Stimulated activated CD8-positive, alpha-beta memory T cell treated with anti-CD3 and anti-CD28 coated beads, Interleukin-15, amount 100 ng/mL, for 1 hour (primary cell): ENCODE measurements at regions not wholly inside any gene's neighbourhood (a gene's known extent, or its start where the extent isn't known, plus 50 kb on each side); places are given as distances from the start of the nearest gene placed in this dataset.
A peak's percentile ranks its signal among the peaks of the same experiment; 100 is the strongest.
"Not testable (repeated sequence)": the region's sequence is repeated elsewhere in the genome, so short reads cannot be mapped to it uniquely, and the experiment has no call there.

Experiments used
- DNase-seq: peaks from one replicate; pipeline ENCODE4 v3.0.0-alpha.2; 2020; ENCODE audit warnings: low read depth

DNA sequence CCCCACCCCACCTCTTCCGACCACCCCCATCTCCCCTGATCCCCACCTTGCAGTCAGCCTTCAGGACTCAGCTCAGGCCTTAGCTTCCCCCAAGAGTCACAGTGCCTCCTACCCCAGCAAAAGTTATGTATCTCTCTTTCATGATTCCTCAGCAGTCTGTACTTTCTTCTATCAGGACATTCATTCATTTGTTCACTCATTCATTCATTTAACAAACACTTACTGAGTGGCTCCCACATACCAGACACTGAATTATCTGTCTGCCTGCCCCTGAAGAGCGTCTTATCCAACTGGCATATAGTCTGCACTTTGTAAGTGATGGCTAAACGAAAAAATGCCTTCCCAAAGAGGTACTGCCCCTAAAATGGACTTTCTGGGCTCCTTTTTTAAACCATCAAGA, 114.4 kb upstream of the SLC35F3 start:
- DNase-seq: no peak

DNA sequence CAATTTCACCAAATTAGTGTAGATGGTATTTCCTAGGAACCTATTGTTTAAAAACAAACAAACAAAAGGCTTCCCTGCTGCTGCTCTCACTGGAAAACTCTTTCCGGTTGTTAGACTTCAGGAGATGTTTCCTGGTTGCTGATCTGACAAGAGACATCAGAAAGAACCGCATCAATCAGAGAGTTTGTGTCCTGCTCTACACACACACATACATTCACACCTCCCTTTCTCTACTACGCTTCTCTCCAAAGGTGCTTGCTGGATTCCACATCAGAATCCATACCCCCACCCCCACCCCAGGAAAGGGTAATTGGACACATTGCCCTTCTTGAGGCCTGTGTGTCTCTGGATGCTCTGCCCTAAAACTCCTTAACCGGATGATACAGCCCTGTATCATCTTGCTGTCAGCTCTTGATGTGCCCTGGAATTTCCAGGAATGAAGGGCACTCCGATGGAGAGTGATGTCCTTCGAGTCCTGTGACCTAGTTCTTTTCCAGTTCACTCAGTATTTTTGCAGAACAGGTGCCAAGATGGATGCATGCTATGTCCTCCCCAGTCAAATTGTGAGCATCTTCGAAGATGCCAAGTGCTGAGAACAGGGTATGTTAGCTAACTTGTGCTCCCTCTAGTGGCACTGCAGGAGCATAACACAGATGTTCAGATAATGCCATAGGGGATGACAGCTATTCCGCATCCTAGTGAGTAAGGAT, 113.7 kb upstream of the SLC35F3 start:
- peak; percentile 2 for DNase-seq

DNA sequence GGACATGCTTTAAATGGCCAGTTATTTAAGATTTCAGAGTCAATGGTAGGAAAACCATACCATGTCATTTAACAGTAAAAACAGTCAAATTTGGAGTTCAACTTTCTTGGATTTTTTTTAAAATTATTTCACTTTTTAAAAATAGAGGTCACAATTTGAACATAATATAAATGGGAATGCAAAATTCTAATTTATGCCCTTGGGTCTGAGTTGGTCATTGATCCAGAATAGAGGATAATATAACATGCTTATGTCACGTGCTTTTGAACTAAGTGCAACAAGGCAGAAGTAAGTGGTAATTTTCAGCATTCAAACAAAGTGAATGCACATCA, 113.1 kb upstream of the SLC35F3 start:
- DNase-seq: no peak

DNA sequence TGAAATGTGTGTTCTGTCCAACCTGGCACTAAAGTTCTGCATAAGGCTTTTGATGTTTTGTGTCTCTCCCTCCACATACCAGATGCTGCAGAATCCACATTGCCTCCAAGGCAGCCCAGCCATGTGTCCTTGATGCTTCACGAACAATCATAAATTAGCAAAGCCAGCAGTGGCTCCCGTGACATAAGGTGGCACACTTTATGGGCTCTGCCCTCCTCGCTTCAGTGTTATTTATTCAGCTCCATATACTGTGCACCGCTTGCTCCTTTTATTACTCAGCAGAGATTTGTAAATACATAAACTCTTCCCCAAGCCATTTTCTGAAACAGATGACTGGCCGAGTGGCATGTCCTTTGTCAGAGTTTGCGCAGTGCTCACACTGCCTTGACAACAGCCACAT, 112.8 kb upstream of the SLC35F3 start:
- no peak for DNase-seq

DNA sequence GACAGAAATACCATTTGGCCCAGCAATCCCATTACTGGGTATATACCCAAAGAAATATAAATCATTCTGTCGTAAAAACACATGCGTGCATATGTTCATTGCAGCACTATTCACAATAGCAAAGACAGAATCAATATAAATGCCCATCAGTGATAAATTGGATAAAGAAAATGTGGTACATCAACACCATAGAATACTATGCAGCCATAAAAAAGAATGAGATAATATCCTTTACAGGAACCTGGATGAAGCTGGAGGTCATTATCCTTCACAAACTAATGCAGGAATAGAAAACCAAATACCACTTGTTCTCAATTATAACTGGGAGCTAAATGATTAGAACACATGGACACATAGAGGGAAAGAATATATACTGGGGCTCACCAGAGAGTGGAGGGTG, 109.6 kb upstream of the SLC35F3 start:
- no peak for DNase-seq

DNA sequence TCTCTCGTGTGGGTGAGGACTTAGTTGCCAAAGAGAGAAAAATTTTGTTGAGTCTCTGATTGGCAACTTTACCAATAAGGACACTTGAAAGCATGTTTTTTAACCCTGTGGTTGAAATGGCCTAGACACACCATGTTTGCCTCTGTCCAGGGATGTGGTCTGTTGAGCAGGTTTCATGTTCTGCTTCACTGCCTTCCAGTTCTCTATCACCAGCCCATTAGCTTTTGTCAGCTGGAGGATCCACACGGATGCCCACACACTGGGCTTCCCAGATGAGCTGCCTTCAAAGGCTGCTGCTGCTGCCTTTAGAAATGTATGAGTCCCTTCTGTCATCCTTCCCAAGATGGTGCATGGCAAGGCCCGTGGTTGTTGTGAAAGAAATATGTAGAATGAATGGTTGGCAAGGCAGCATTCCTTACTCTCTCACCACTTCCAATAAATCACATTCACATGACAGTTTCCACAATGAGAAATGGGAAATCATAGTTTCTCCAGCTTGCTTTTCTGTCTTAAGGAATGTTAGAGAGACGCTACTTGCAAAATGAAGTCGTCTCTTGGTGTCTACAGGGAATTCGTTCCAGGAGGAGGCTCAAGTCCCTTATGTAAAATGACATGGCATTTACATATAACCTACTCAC, 108.2 kb upstream of the SLC35F3 start:
- no peak for DNase-seq

DNA sequence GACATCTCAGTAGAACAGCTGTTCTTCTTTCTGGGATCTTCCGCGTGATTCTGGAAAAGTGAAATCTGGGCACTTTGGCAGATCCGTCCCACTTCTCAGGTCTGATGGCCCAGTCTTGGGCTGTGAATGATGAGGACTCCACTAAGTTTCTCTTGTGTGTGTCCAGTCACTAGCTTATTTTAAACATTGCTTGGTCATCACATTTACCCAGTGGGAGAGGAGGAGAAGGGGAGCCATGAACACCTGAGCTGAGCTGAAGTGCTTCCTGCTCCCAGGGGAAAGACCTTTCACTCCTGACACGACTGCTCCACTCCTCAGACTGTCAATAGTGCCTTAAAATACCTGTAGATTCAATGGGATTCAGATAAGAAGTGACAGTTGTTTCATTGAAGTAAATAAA, 101.9 kb upstream of the SLC35F3 start:
- DNase-seq: no peak

DNA sequence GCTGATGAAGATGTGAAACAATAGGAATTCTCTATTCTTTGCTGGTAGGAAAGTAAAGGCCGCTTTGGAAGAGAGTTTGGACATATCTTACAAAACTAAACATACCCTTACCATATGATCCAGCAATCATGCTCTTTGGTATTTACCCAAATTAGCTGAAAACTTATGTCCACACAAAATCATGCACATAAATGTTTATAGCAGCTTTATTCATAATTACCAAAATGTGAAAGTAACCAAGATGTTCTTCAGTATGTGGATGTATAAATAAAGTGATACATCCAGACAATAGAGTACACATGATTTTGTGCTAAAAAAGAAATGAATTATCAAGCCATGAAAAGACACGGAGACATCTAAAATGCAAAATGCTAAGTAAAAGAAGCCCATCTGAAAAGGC, 98.7 kb upstream of the SLC35F3 start:
- no peak for DNase-seq

DNA sequence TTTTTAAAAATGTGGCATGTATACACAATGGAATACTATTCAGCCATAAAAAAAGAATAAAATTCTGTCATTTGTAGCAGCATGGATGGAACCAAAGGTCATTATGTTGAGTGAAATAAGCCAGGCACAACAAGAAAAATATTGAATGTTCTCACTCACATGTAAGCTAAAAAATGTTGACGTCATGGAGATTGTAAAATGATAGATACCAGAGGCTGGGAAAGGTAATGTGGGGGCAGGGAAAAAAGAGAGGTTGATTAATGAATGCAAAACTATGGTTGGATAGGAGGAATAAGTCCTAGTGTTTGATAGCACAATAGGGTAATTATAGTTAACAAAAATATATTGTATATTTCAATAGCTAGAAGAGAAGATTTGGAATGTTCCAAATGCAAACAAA, 89.1 kb upstream of the SLC35F3 start:
- DNase-seq: no peak

DNA sequence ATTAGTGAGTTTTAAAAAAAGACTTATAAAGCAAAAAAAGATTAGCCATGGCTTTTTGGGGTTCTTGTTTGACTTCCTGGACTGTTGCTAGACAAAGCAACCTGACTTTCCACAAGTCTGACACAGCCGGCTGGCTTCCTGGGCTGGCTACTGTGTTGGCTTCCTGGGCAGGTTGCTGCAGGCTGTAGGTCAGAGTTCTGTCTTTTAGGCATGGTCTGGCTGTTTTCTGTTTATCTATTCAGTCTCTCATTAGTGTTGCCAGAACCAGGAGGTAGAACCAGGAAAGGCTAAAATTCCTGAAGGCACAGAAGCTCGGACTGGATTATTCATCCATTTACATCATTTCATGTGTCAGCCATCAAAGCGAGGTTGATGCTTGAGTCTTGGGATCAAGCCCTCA, 88.6 kb upstream of the SLC35F3 start:
- no peak for DNase-seq

DNA sequence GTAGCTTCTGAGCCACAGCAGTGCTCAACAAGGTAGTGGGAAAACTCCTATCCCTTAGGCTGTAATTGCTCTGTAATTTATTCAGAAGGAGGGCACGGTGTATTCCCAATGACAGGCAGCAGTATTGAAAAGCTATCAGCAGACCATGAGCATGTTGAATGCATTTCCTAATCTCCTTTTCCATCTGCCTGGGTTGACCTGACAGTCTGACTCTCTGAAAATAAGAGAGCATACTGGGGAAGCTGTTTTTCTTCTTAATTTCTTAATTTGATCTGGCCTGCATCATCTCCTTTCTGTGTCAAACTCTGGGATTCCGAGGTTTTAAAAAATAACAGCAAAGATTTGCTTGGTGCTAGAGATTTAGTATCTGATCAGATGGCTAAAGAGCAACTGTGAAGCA, 88.1 kb upstream of the SLC35F3 start:
- DNase-seq: no peak

DNA sequence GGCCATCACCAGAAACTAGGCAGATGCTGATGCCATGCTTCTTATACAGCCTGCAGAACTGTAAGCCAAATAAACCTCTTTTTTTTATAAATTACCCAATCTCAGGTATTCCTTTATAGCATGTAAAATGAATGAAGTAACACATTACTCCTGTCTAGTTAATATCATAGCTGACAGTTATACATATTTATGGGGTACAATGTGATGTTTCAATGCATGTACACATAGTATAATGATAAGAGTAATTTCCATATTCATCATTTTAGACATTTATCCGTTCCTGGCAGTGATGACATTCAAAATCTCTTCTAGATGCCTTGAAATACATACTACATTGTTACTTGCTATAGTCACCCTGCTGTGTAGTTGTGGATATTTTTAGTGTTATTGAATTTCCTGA, 85.4 kb upstream of the SLC35F3 start:
- no peak for DNase-seq

DNA sequence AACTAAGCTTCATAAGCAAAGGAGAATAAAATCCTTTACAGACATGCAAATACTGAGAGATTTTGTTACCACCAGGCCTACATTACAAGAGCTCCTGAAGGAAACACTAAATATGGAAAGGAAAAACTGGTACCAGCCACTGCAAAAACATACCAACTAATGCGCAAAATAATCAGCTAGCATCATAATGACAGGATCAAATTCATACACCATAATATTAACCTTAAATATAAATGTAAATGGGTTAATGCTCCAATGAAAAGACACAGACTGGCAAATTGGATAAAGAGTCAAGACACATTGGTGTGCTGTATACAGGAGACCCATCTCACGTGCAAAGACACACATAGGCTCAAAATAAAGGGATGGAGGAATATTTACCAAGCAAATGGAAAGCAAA, 80.3 kb upstream of the SLC35F3 start:
- not testable (repeated sequence) for DNase-seq

DNA sequence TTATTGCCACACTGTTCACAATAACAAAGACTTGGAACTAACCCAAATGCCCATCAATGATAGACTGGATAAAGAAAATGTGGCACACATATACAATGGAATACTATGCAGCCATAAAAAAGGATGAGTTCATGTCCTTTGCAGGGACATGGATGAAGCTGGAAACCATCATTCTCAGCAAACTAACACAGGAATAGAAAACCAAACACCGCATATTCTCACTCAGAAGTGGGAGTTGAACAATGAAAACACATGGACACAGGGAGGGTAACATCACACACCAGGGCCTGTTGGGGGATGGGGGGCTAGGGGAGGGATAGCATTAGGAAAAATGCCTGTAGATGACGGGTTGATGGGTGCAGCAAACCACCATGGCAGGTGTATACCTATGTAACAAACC, 76.5 kb upstream of the SLC35F3 start:
- DNase-seq: not testable (repeated sequence)

DNA sequence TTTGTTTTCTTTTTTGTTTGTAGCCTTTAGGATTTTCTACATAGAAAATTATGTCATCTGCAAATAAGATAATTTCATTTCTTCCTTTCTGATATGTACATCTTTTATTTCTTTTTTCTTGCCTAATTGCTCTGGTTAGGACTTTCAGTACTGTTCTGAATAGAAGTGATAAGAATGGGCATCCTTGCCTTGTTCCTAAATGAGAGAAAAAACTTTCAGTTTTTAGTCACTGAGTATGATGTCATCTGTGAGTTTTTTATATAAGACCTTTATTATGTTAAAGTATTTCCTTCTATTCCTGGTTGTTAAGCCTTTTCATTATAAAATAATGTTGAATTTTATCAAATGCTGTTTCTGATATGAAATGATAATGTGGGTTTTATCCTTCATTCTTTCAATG, 76.0 kb upstream of the SLC35F3 start:
- no peak for DNase-seq

DNA sequence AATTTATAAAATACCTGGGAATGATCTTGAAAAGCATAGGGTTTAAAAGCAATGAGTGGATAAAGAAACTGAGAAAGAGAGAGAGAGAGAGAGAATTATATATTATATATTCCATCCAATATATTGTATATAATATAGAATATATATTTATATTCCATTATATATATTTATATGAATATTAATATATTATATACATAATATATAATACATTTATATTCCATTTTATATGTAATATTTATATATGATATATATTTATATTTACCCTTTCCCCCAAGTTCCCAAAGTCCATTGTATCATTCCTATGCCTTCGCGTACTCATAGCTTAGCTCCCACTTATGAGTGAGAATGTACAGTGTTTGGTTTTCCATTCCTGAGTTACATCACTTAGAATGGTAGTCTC, 69.9 kb upstream of the SLC35F3 start:
- DNase-seq: no peak

DNA sequence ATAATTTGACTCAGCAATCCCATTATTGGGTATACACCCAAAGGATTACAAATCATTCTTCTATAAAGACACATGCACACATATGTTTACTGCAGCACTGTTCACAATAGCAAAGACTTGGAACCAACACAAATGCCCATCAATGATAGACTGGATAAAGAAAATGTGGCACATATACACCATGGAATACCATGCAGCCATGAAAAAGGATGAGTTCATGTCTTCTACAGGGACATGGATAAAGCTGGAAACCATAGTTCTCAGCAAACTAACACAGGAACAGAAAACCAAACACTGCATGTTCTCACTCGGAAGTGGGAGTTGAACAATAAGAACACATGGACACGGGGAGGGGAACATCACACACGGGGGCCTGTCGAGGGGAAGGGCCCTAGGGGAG, 66.3 kb upstream of the SLC35F3 start:
- not testable (repeated sequence) for DNase-seq

DNA sequence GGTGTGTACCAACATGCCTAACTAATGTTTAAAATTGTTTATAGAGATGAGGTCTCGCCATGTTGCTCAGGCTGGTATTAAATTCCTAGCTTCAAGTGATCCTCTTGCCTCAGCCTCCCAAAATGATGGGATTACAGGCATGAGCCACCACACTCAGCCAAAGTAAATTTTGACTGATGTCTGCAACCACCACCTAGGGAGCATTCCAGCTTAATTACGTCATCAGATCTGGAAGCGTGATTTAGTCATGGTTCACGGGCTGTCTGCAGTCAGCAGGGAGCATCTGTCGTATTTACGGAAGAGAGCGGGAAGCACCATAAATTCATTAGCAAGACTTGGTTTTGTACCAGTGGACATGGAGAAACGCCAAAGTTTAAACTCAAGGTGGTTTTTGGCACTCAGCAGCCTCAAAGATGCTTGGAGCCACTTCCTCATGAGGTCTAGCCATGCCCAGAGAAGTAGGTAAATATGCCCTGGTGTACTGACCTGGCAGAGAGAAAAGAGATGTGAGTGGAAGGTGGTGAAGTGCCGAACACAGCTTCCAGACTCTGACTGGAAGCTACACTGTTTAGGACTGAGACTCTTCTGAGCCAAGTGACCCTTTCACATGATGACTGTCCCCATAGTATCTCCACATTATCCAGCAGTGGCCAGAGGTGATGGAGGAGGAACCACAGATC, 60.8 kb upstream of the SLC35F3 start:
- DNase-seq: no peak

DNA sequence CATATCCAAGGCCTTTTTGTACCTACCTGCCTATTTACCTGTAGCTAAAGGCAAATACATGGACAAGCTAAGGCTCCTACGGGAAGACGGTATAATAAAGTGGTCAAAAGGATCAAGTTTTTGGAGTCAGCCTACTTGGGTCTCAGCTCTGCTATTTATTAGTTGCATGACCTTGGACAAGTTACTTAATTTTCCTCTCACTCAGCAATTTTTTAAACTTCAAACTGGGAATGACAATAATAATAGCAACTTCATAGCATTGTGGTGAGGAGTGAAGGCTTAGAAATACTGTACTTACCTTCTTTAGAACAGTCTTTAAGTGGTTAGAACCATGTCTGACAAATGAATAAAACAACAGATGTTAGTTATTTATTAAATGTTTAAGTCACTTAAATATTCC, 60.2 kb upstream of the SLC35F3 start:
- no peak for DNase-seq

DNA sequence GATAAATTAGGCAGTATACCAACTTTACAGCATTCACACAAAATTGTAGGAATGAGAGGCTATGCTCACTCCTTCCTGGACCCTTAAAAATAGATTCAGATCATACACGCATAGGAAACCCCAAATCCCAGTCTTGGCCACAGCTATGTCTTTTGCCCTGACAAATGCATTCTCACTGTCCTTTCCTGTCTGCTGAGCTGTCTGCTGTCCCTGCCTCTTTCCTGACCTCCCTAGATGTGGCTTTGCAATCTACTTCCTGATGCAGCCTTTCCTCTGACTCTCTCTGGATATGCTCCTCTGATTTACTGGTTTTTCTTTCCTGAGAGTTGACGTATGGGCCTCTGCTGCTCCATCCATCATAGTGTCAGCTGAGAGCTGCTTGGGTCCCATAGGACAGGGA, 59.8 kb upstream of the SLC35F3 start:
- DNase-seq: no peak
